HCT116 (cell line): ENCODE measurements at regions not wholly inside any gene's neighbourhood (a gene's known extent, or its start where the extent isn't known, plus 50 kb on each side); places are given as distances from the start of the nearest gene placed in this dataset.

Experiments
- ATAC-seq: fragments of 200-7000 bp; cut with Tn5 transposase; 2 replicates; pipeline ENCODE4 v1.9.1; 2020; ENCODE audit warnings: mild to moderate bottlenecking, moderate library complexity
- BruUV-seq: library from RNA; stranded (reverse); fragments of 400-500 nt; replicated peaks from 2 replicates; lab custom pipeline; 2021; lab: Mats Ljungman, UMichigan
- CTCF ChIA-PET: fragments of 300-600 bp; sonication (Branson Sonifier 250); formaldehyde crosslinking; loops from one replicate; lab custom pipeline; 2021; ENCODE audit warnings: antibody characterized with exemption; lab: Charles Lee
- POLR2A ChIA-PET: fragments of 300-600, 350-600 bp; sonication (Branson Sonifier 250); formaldehyde crosslinking; loops from one replicate; lab custom pipeline; 2021; ENCODE audit warnings: antibody characterized with exemption; lab: Charles Lee
- RAD21 ChIA-PET, 2 experiments: fragments of 300-600 bp; sonication (Branson Sonifier 250); formaldehyde crosslinking; loops; one replicate each; lab custom pipeline; 2023; ENCODE audit warnings: low total read pairs in 2 of 2; ENCODE audit not compliant: uncharacterized antibody in 2 of 2, unreplicated experiment in 2 of 2, low non-redundant PET in 1 of 2; lab: Charles Lee
- DNase-seq: peaks from one replicate; pipeline ENCODE4 v3.0.0-alpha.2; 2010; ENCODE audit warnings: low read depth, low spot score
- H2AFZ ChIP-seq: fragments of 200-600 bp; shearing (Covaris generic), sonication (generic); 2 replicates; pipeline ENCODE4 v1.6.1; 2017; ENCODE audit warnings: low read depth, mixed run types, mixed read lengths, antibody characterized with exemption, low read length; ENCODE audit not compliant: poor library complexity, severe bottlenecking
- H3K27ac ChIP-seq: 2 replicates; pipeline ENCODE4 v1.5.1; 2012; ENCODE audit warnings: low read depth, low read length
- H3K27me3 ChIP-seq: fragments of 200-600 bp; sonication (generic); 2 replicates; pipeline ENCODE4 v1.6.1; 2016; ENCODE audit warnings: mixed run types, low read length, mixed read lengths; ENCODE audit not compliant: insufficient read depth
- H3K36me3 ChIP-seq, 2 experiments: fragments of 200-500 bp in 1 of 2; fragments of 200-600 bp in 1 of 2; sonication (Bioruptor generic) in 1 of 2; sonication (generic) in 1 of 2; 2 replicates each; pipeline versions ENCODE4 v1.5.1 to v1.6.1; 2014 to 2016; ENCODE audit warnings: low read length in 2 of 2, inconsistent platforms in 1 of 2, mixed read lengths in 1 of 2, mixed run types in 1 of 2; ENCODE audit not compliant: insufficient read depth in 2 of 2, control insufficient read depth in 1 of 2
- H3K4me1 ChIP-seq, 2 experiments: fragments of 200-600 bp in 1 of 2; sonication (generic) in 1 of 2; 2 replicates each; pipeline versions ENCODE4 v1.5.1 to v1.6.1; 2012 to 2017; ENCODE audit warnings: low read length in 2 of 2, inconsistent platforms in 1 of 2, mild to moderate bottlenecking in 1 of 2, mixed read lengths in 1 of 2, mixed run types in 1 of 2, moderate library complexity in 1 of 2; ENCODE audit not compliant: insufficient read depth in 2 of 2, control insufficient read depth in 1 of 2
- H3K4me2 ChIP-seq: fragments of 200-600 bp; sonication (generic); 2 replicates; pipeline ENCODE4 v1.6.1; 2017; ENCODE audit warnings: mixed run types, low read length, mixed read lengths
- H3K4me3 ChIP-seq, 2 experiments: fragments of 200-600 bp in 1 of 2; sonication (generic) in 1 of 2; replicated peaks in 1 of 2; 2 replicates each; pipeline ENCODE4 v1.5.1; 2011 to 2016; ENCODE audit warnings: low read length in 2 of 2, control low read depth in 1 of 2, low read depth in 1 of 2, mild to moderate bottlenecking in 1 of 2, mixed read lengths in 1 of 2, mixed run types in 1 of 2
- H3K79me2 ChIP-seq: fragments of 200-600 bp; sonication (generic); 2 replicates; pipeline ENCODE4 v1.6.1; 2017; ENCODE audit warnings: mild to moderate bottlenecking, mixed run types, low read length, moderate library complexity, mixed read lengths; ENCODE audit not compliant: insufficient read depth
- H3K9ac ChIP-seq: fragments of 200-600 bp; sonication (generic); 2 replicates; pipeline ENCODE4 v1.6.1; 2016; ENCODE audit warnings: low read length, mixed read lengths
- H3K9me2 ChIP-seq: fragments of 200-600 bp; sonication (generic), shearing (Covaris generic); 2 replicates; pipeline ENCODE4 v1.6.1; 2017; ENCODE audit warnings: mixed run types, mild to moderate bottlenecking, moderate library complexity; ENCODE audit not compliant: insufficient read depth
- H3K9me3 ChIP-seq, 2 experiments: fragments of 200-500 bp in 1 of 2; fragments of 200-600 bp in 1 of 2; sonication (Bioruptor generic) in 1 of 2; sonication (generic) in 1 of 2; 2 replicates each; pipeline ENCODE4 v1.6.1; 2014 to 2017; ENCODE audit warnings: low read length in 2 of 2, mixed read lengths in 2 of 2, inconsistent platforms in 1 of 2, low read depth in 1 of 2, mild to moderate bottlenecking in 1 of 2, mixed run types in 1 of 2, moderate library complexity in 1 of 2; ENCODE audit not compliant: control insufficient read depth in 1 of 2, insufficient read depth in 1 of 2
- H4K20me1 ChIP-seq: fragments of 200-600 bp; sonication (generic), shearing (Covaris generic); 2 replicates; pipeline ENCODE4 v1.6.1; 2017; ENCODE audit warnings: mixed run types, mild to moderate bottlenecking, moderate library complexity; ENCODE audit not compliant: insufficient read depth
- CBX3 ChIP-seq: IDR thresholded peaks from 2 replicates; pipeline ENCODE4 v1.6.1; 2012; ENCODE audit warnings: low read depth
- CEBPB ChIP-seq: IDR thresholded peaks from 2 replicates; pipeline ENCODE4 v1.6.1; 2012; ENCODE audit warnings: low read depth
- EZH2 ChIP-seq: fragments of 200-600 bp; sonication (generic); IDR thresholded peaks from 2 replicates; pipeline ENCODE4 v1.6.1; 2017; ENCODE audit warnings: antibody characterized with exemption, mixed run types
- JUND ChIP-seq: IDR thresholded peaks from 2 replicates; pipeline ENCODE4 v1.6.1; 2012
- POLR2A ChIP-seq: IDR thresholded peaks from 2 replicates; pipeline ENCODE4 v1.7.0; 2011; ENCODE audit warnings: borderline replicate concordance; ENCODE audit not compliant: insufficient read depth, insufficient read length; ENCODE audit errors: extremely low read depth
- POLR2AphosphoS5 ChIP-seq: IDR thresholded peaks from 2 replicates; pipeline ENCODE4 v1.6.1; 2011; ENCODE audit warnings: mild to moderate bottlenecking, low read depth, low read length, moderate library complexity
- REST ChIP-seq: IDR thresholded peaks from 2 replicates; pipeline ENCODE4 v1.6.1; 2012; ENCODE audit warnings: low read depth
- SIN3A ChIP-seq: IDR thresholded peaks from 2 replicates; pipeline ENCODE4 v1.6.1; 2012; ENCODE audit warnings: low read depth
- SRF ChIP-seq: IDR thresholded peaks from 2 replicates; pipeline ENCODE4 v1.6.1; 2012; ENCODE audit warnings: low read depth
- TCF7L2 ChIP-seq: IDR thresholded peaks from 2 replicates; pipeline ENCODE4 v1.7.0; 2011; ENCODE audit warnings: borderline replicate concordance, inconsistent platforms; ENCODE audit not compliant: insufficient read depth, insufficient read length; ENCODE audit errors: extremely low read depth
- intact Hi-C: fragments of 100-400 bp; cut with micrococcal nuclease; formaldehyde crosslinking; loops from 2 replicates; pipeline ENCODE4 v1.10.0; 2022
- TF ChIP-seq, protein P1 (sequence below): IDR thresholded peaks from 2 replicates; pipeline ENCODE4 v1.6.1; 2012

DNA sequence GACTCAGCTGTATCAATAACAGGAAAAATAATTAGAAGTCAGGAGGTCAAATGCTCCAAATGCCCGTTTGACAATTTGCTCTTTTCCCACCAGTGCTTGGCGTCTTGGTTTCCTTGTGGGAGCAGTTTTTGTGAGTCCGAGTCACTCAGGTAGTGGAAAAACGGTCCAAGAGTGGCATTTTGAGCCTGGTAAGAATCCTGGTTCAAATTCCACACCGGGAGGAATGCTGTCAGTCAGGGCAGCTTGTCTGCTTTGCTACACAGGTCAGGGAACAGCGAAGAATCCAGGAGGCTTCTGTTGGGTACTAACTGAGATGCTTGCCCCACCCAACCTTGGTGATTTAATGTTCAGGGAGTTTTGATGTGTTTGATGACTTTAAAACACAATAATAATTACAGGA, 209.5 kb downstream of the HERPUD2 start:
- DNase-seq: no peak
- POLR2A ChIA-PET: no interaction called here
- BruUV-seq: no TSS peak
- no peaks in the 10 kb centered on the region for H3K9me3 ChIP-seq
- H3K9ac ChIP-seq: no peak overlapping the region
- no peak for ATAC-seq
- CTCF ChIA-PET: no interaction called here
- no peak overlapping the region for H2AFZ ChIP-seq
- H3K27ac ChIP-seq: no peak overlapping the region
- no peaks in the 10 kb centered on the region for H3K27me3 ChIP-seq
- TF ChIP-seq CEBPB (no peak), REST (no peak), TCF7L2 (no peak), SRF (no peak), POLR2AphosphoS5 (no peak), CBX3 (no peak), SIN3A (no peak), EZH2 (no peak), POLR2A (no peak), JUND (no peak)
- TF ChIP-seq, protein P1, sequence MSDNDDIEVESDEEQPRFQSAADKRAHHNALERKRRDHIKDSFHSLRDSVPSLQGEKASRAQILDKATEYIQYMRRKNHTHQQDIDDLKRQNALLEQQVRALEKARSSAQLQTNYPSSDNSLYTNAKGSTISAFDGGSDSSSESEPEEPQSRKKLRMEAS: no peak
- H3K36me3 ChIP-seq: no peaks in the 10 kb centered on the region
- H3K9me2 ChIP-seq: no peaks in the 10 kb centered on the region
- no peak overlapping the region for H3K4me2 ChIP-seq
- intact Hi-C loops: no loop called here
- RAD21 ChIA-PET: no interaction called here
- H3K4me3 ChIP-seq: no peak overlapping the region
- H3K79me2 ChIP-seq: no peaks in the 10 kb centered on the region
- H3K4me1 ChIP-seq: no peaks in the 10 kb centered on the region
- no peaks in the 10 kb centered on the region for H4K20me1 ChIP-seq
